HepG2 (cell line): ENCODE measurements at regions not wholly inside any gene's neighbourhood (a gene's known extent, or its start where the extent isn't known, plus 50 kb on each side); places are given as distances from the start of the nearest gene placed in this dataset.

Source experiments
- ARNT2 ChIP-seq: sonication (generic); formaldehyde crosslinking; IDR thresholded peaks from 2 replicates; pipeline ENCODE4 v1.8.0; 2022; ENCODE audit warnings: mild to moderate bottlenecking, low read depth, missing genetic modification reagents, moderate library complexity
- CHD2 ChIP-seq: IDR thresholded peaks from 2 replicates; pipeline ENCODE4 v1.6.1; 2011; ENCODE audit warnings: low read depth, low read length, improper control_type of control experiment
- NFE2L2 ChIP-seq: fragments of 150-350 bp; IDR thresholded peaks from 2 replicates; pipeline ENCODE4 v1.6.1; 2014; ENCODE audit warnings: low read length
- NR2F2 ChIP-seq: IDR thresholded peaks from 2 replicates; pipeline ENCODE4 v1.6.1; 2012; ENCODE audit warnings: low read depth, inconsistent platforms, borderline replicate concordance
- POLR2AphosphoS5 ChIP-seq: IDR thresholded peaks from 2 replicates; pipeline ENCODE4 v1.6.1; 2012; ENCODE audit warnings: low read depth, low read length
- RAD21 ChIP-seq: fragments of 450-650 bp; formaldehyde crosslinking; IDR thresholded peaks from 2 replicates; pipeline ENCODE4 v1.5.0; 2020; ENCODE audit warnings: mild to moderate bottlenecking
- SMAD3 ChIP-seq: sonication (generic); formaldehyde crosslinking; IDR thresholded peaks from 2 replicates; pipeline ENCODE4 v1.4.0; 2020; ENCODE audit warnings: missing genetic modification reagents
- ZKSCAN8 ChIP-seq: IDR thresholded peaks from 2 replicates; pipeline ENCODE4 v1.6.1; 2016; ENCODE audit warnings: borderline replicate concordance, missing genetic modification reagents, missing compliant biosample characterization
- ZNF274 ChIP-seq: sonication (generic); formaldehyde crosslinking; IDR thresholded peaks from 2 replicates; pipeline ENCODE4 v1.5.1; 2020; ENCODE audit warnings: mild to moderate bottlenecking, missing genetic modification reagents
- ZNF652 ChIP-seq: IDR thresholded peaks from 2 replicates; pipeline ENCODE4 v1.6.1; 2016; ENCODE audit warnings: low read depth, borderline replicate concordance
- TF ChIP-seq, protein P1 (sequence below): IDR thresholded peaks from 2 replicates; pipeline ENCODE4 v1.6.1; 2012; ENCODE audit warnings: inconsistent platforms
- TF ChIP-seq, protein P2 (sequence below): sonication (generic); formaldehyde crosslinking; IDR thresholded peaks from 2 replicates; pipeline ENCODE4 v1.5.0; 2020; ENCODE audit warnings: mild to moderate bottlenecking, missing genetic modification reagents, moderate library complexity
- TF ChIP-seq, protein P3 (sequence below): sonication (generic); formaldehyde crosslinking; IDR thresholded peaks from 2 replicates; pipeline ENCODE4 v1.4.0; 2020; ENCODE audit warnings: missing genetic modification reagents
- TF ChIP-seq, protein P4 (sequence below): IDR thresholded peaks from 2 replicates; pipeline ENCODE4 v1.6.1; 2016

DNA sequence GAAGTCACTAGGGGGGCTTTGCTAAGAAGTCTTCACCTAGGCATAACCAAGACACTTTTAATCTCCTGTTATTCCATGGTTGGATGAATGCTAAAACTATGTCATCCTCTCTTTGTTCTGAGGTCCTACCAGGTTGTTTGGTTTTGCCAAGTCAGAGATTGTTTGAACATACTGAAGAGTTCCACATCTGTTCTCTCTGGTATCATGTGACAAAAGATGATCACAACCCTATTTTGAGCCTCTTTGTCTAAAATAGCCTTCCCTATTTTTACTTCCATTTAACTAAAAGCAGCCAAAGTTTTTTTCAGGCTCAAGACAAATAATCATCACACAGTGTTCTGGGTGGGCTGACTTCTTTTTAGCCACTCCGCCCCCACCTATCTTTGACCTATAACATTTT lies 218.4 kb upstream of the LMCD1 start:
- no peak for TF ChIP-seq SMAD3 (CRISPR knock-in tag)
- no peak for TF ChIP-seq CHD2
- no peak for TF ChIP-seq NFE2L2
- TF ChIP-seq, protein P1, sequence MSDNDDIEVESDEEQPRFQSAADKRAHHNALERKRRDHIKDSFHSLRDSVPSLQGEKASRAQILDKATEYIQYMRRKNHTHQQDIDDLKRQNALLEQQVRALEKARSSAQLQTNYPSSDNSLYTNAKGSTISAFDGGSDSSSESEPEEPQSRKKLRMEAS, result no peak
- TF ChIP-seq ZNF652, result no peak
- TF ChIP-seq RAD21 (CRISPR knock-in tag), result no peak
- TF ChIP-seq POLR2AphosphoS5, result no peak
- no peak for TF ChIP-seq NR2F2
- no peak for TF ChIP-seq ZNF274
- TF ChIP-seq, protein P2, sequence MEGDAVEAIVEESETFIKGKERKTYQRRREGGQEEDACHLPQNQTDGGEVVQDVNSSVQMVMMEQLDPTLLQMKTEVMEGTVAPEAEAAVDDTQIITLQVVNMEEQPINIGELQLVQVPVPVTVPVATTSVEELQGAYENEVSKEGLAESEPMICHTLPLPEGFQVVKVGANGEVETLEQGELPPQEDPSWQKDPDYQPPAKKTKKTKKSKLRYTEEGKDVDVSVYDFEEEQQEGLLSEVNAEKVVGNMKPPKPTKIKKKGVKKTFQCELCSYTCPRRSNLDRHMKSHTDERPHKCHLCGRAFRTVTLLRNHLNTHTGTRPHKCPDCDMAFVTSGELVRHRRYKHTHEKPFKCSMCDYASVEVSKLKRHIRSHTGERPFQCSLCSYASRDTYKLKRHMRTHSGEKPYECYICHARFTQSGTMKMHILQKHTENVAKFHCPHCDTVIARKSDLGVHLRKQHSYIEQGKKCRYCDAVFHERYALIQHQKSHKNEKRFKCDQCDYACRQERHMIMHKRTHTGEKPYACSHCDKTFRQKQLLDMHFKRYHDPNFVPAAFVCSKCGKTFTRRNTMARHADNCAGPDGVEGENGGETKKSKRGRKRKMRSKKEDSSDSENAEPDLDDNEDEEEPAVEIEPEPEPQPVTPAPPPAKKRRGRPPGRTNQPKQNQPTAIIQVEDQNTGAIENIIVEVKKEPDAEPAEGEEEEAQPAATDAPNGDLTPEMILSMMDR (CRISPR knock-in tag), result no peak
- TF ChIP-seq, protein P3, sequence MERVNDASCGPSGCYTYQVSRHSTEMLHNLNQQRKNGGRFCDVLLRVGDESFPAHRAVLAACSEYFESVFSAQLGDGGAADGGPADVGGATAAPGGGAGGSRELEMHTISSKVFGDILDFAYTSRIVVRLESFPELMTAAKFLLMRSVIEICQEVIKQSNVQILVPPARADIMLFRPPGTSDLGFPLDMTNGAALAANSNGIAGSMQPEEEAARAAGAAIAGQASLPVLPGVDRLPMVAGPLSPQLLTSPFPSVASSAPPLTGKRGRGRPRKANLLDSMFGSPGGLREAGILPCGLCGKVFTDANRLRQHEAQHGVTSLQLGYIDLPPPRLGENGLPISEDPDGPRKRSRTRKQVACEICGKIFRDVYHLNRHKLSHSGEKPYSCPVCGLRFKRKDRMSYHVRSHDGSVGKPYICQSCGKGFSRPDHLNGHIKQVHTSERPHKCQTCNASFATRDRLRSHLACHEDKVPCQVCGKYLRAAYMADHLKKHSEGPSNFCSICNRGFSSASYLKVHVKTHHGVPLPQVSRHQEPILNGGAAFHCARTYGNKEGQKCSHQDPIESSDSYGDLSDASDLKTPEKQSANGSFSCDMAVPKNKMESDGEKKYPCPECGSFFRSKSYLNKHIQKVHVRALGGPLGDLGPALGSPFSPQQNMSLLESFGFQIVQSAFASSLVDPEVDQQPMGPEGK, result no peak
- no peak for TF ChIP-seq ARNT2
- TF ChIP-seq, protein P4, sequence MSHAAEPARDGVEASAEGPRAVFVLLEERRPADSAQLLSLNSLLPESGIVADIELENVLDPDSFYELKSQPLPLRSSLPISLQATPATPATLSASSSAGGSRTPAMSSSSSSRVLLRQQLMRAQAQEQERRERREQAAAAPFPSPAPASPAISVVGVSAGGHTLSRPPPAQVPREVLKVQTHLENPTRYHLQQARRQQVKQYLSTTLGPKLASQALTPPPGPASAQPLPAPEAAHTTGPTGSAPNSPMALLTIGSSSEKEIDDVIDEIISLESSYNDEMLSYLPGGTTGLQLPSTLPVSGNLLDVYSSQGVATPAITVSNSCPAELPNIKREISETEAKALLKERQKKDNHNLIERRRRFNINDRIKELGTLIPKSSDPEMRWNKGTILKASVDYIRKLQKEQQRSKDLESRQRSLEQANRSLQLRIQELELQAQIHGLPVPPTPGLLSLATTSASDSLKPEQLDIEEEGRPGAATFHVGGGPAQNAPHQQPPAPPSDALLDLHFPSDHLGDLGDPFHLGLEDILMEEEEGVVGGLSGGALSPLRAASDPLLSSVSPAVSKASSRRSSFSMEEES (CRISPR knock-in tag), result no peak
- no peak for TF ChIP-seq ZKSCAN8 (CRISPR knock-in tag)
